ENCODE measurements at regions not wholly inside any gene's neighbourhood (a gene's known extent, or its start where the extent isn't known, plus 50 kb on each side); places are given as distances from the start of the nearest gene placed in this dataset.

- TF ChIP-seq ZNF687 (IDR thresholded peaks at IDR 0.05), result no peak
- TF ChIP-seq NFYA (IDR thresholded peaks at IDR 0.05; ENCODE audit: borderline replicate concordance, low read depth, low read length), result no peak
- TF ChIP-seq CREM (IDR thresholded peaks at IDR 0.05; ENCODE audit: low read depth), result no peak
Measured at GRCh38 chr4:167711517-167711916, 380.8 kb upstream of the ANXA10 start (continued).

GRCh38 chr4:167713756-167714155 lies 378.6 kb upstream of the ANXA10 start:
- H3K4me1 ChIP-seq (ENCODE audit: control insufficient read depth, insufficient read depth, low read length), result no peaks in the 10 kb centered on the region
- SMC1A ChIA-PET (ENCODE audit: uncharacterized antibody, unreplicated experiment), result no interaction called here
- H4K20me1 ChIP-seq (ENCODE audit: control insufficient read depth, insufficient read depth), result no peaks in the 10 kb centered on the region
- H3K4me3 ChIP-seq, result no peak overlapping the region
- DNase-seq (ENCODE audit: low read depth, low spot score), result no peak
- no peaks in the 10 kb centered on the region for H3K27me3 ChIP-seq (replicated peaks in 1 of 2; ENCODE audit: control insufficient read depth in 2 of 2, insufficient read depth in 2 of 2, low read length in 1 of 2)
- CTCF ChIA-PET, result no interaction called here
- no TSS peak for BruUV-seq (replicated peaks)
- H3K27ac ChIP-seq (ENCODE audit: control insufficient read depth, insufficient read depth), result no peak overlapping the region
- H3K9me3 ChIP-seq (replicated peaks; ENCODE audit: control insufficient read depth, insufficient read depth, low read length), result no peaks in the 10 kb centered on the region
- H2AFZ ChIP-seq (ENCODE audit: control insufficient read depth, low read depth, low read length), result no peak overlapping the region
- H3K79me2 ChIP-seq (ENCODE audit: control insufficient read depth, insufficient read depth, low read length), result no peaks in the 10 kb centered on the region
- POLR2A ChIA-PET, result no interaction called here
- H3K9ac ChIP-seq (ENCODE audit: control insufficient read depth, insufficient read depth, low read length), result no peak overlapping the region
- no peak for FAIRE-seq
- in situ Hi-C loops (cut with MboI) (no loop called here), intact Hi-C loops (cut with micrococcal nuclease; ENCODE audit: unreplicated experiment) (no loop called here)
- no peak for ATAC-seq
- H3K4me2 ChIP-seq (ENCODE audit: control insufficient read depth, insufficient read depth), result no peak overlapping the region
- H3K36me3 ChIP-seq (ENCODE audit: control insufficient read depth in 2 of 2, insufficient read depth in 2 of 2, low read length in 1 of 2), result no peaks in the 10 kb centered on the region
- 0% methylated on average over 1 of the region's 1 CpG for WGBS (ENCODE audit: insufficient coverage, insufficient replicate concordance, low lambda C conversion rate, missing lambda C conversion rate)
- TF ChIP-seq ELK1 (IDR thresholded peaks at IDR 0.05; ENCODE audit: low read depth, low read length) (no peak), NR2C2 (IDR thresholded peaks at IDR 0.05; ENCODE audit: borderline replicate concordance, control insufficient read depth, insufficient read length, low read depth) (no peak), CREB1 (IDR thresholded peaks at IDR 0.05; ENCODE audit: low read depth) (no peak), ZZZ3 (IDR thresholded peaks at IDR 0.05; ENCODE audit: control insufficient read depth, insufficient read length, low read depth) (no peak), SP1 (IDR thresholded peaks at IDR 0.05; ENCODE audit: low read depth, low read length) (no peak), MEF2A (IDR thresholded peaks at IDR 0.05; ENCODE audit: insufficient read depth, low read depth, low read length) (no peak), RCOR1 (conservative IDR thresholded peaks at IDR 0.05; ENCODE audit: low read depth, low read length) (no peak), BMI1 (IDR thresholded peaks at IDR 0.05; ENCODE audit: borderline replicate concordance) (no peak), ATF7 (IDR thresholded peaks at IDR 0.05; ENCODE audit: low read depth) (no peak), BRCA1 (IDR thresholded peaks at IDR 0.05; ENCODE audit: low read depth, low read length) (no peak)
- RAD21 ChIA-PET (ENCODE audit: unreplicated experiment), result no interaction called here

Data from GM12878 (cell line).